ENCODE measurements at regions not wholly inside any gene's neighbourhood (a gene's known extent, or its start where the extent isn't known, plus 50 kb on each side); places are given as distances from the start of the nearest gene placed in this dataset.

- TF ChIP-seq, protein P1, sequence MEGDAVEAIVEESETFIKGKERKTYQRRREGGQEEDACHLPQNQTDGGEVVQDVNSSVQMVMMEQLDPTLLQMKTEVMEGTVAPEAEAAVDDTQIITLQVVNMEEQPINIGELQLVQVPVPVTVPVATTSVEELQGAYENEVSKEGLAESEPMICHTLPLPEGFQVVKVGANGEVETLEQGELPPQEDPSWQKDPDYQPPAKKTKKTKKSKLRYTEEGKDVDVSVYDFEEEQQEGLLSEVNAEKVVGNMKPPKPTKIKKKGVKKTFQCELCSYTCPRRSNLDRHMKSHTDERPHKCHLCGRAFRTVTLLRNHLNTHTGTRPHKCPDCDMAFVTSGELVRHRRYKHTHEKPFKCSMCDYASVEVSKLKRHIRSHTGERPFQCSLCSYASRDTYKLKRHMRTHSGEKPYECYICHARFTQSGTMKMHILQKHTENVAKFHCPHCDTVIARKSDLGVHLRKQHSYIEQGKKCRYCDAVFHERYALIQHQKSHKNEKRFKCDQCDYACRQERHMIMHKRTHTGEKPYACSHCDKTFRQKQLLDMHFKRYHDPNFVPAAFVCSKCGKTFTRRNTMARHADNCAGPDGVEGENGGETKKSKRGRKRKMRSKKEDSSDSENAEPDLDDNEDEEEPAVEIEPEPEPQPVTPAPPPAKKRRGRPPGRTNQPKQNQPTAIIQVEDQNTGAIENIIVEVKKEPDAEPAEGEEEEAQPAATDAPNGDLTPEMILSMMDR (IDR thresholded peaks at IDR 0.05) = no peak
- Histone ChIP-seq H3K27ac (no peak overlapping the region), H3K27me3 (ENCODE audit: insufficient read depth in 3 of 3, low read length in 2 of 3) (no peaks in the 10 kb centered on the region), H3K4me3 (no peak overlapping the region), H3K4me1 (peaks cover 15% of the 10 kb centered on the region), H3K36me3 (ENCODE audit: insufficient read depth in 1 of 2, low read depth in 1 of 2) (no peaks in the 10 kb centered on the region), H3K9me3 (no peaks in the 10 kb centered on the region)
- 70 to 82% (median 74%) methylated on average over 8 of the region's 8 CpGs for WGBS, 3 donors
- no peak for DNase-seq
- no peak for ATAC-seq
- intact Hi-C loops (cut with DNase I) = no loop called here
Measured at GRCh38 chr9:94159069-94159939, 75.0 kb downstream of the PTPDC1 start.

DNA sequence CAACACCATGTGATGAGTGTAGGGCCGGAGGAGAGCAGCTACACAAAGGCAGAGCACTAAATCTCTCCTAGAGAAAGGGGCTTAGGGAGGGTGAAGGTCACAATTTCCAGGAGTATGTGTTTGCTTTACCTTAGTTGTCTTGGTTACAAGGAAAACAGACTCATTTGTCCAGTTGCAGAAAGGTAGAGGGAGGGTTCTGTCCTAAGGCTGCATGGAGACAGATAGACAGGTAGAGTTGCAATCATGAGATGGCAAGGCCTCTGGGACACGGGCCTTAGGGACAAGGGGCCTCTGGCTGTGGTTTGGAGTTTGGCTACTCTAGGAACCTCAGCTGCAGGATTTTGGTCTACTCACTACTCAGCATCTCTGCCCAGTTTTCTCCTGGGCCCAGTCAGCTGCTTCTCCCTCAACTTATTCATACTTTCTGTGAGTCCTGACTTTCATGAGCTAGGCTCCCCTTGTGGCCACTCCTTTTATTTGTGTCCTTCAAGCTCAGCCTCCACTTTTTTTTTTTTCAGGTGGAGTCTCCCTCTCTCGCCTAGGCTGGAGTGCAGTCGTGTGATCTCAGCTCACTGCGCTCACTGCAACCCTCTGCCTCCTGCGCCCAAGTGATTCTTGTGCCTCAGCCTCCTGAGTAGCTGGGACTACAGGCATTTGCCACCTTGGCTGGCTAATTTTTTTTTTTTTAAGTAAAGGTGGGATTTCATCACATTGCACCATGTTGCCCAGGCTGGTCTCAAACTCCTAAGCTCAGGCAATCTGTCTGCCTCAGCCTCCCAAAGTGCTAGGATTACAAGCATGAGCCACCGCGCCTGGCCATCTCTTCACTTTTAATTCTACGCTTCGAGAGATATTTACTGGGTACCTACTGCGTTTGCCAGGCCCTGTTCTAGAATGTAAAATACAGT is 76.6 kb downstream of the PTPDC1 start:
- no peaks in the 10 kb centered on the region for H3K36me3 ChIP-seq (ENCODE audit: insufficient read depth in 1 of 2, low read depth in 1 of 2)
- no peaks in the 10 kb centered on the region for H3K9me3 ChIP-seq
- H3K4me3 ChIP-seq = no peak overlapping the region
- WGBS, 3 donors = 92 to 96% (median 92%) methylated on average over 11 of the region's 11 CpGs
- intact Hi-C loops (cut with DNase I) = no loop called here
- H3K27me3 ChIP-seq (ENCODE audit: insufficient read depth in 3 of 3, low read length in 2 of 3) = no peaks in the 10 kb centered on the region
- H3K4me1 ChIP-seq = peaks cover 19% of the 10 kb centered on the region
- TF ChIP-seq, protein P1 (IDR thresholded peaks at IDR 0.05) = no peak
- no peak overlapping the region for H3K27ac ChIP-seq
- no peak for ATAC-seq
- DNase-seq = no peak

GRCh38 chr9:94161673-94162072 is 77.4 kb downstream of the PTPDC1 start:
- intact Hi-C loops (cut with DNase I) = no loop called here
- TF ChIP-seq, protein P1 (IDR thresholded peaks at IDR 0.05) = no peak
- Histone ChIP-seq H3K27me3 (ENCODE audit: insufficient read depth in 3 of 3, low read length in 2 of 3) (no peaks in the 10 kb centered on the region), H3K4me3 (no peak overlapping the region), H3K9me3 (no peaks in the 10 kb centered on the region), H3K36me3 (ENCODE audit: insufficient read depth in 1 of 2, low read depth in 1 of 2) (no peaks in the 10 kb centered on the region), H3K27ac (no peak overlapping the region), H3K4me1 (peaks cover 14% of the 10 kb centered on the region)
- no peak for ATAC-seq
- DNase-seq = no peak
- WGBS, 3 donors = 86 to 92% (median 89%) methylated on average over 8 of the region's 8 CpGs

DNA sequence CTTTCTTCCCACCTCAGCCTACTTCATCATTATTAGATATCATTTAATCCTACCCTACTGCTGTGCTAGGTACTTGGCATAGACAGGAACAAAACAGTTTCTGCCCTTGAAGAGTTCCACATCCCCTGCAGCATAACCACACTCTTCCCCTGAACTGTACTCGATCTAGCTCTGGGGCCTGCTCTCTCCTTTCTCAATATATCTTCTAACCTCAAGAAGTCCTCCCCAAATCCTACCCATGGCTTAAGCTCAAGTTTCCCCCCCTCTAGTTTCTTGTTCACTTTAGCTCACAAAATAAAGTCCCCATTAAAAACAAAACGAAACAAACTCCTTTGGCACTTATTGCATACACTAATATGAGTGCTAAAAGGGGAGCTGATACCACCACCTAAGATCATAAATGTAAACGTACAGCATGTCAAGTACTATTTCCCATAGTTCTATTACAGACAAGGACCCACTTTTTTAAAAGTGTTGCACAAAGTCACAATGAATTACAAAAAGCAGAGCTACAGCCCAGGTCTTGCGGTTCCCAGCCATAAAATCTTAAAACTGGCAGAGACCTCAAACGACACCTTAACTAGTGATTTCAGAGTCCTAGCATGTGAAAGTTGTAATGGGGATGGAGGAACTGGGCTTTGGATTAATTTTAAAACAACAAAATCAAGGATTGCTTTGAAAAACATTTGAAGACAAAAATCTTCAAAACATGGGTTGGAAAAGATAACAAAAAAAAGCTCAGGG is 80.7 kb downstream of the PTPDC1 start:
- H3K9me3 ChIP-seq = no peaks in the 10 kb centered on the region
- no peak for ATAC-seq
- TF ChIP-seq, protein P1 (IDR thresholded peaks at IDR 0.05) = no peak
- H3K4me3 ChIP-seq = peak overlapping the region; percentile 96
- peaks cover 20% of the 10 kb centered on the region for H3K4me1 ChIP-seq
- WGBS, 3 donors = 66 to 69% (median 68%) methylated on average over 5 of the region's 5 CpGs
- intact Hi-C loops (cut with DNase I) = loop anchor here in 1 of 2 donors (2.0 kb wide), 1 partner anchor 24 kb away; no protein-coding TSS in a partner anchor
- H3K36me3 ChIP-seq (ENCODE audit: insufficient read depth in 1 of 2, low read depth in 1 of 2) = no peaks in the 10 kb centered on the region
- no peak for DNase-seq
- no peaks in the 10 kb centered on the region for H3K27me3 ChIP-seq (ENCODE audit: insufficient read depth in 3 of 3, low read length in 2 of 3)
- H3K27ac ChIP-seq = peak overlapping the region; percentile 100

Measured in psoas muscle (tissue), 7 donors.